ENCODE measurements at regions not wholly inside any gene's neighbourhood (a gene's known extent, or its start where the extent isn't known, plus 50 kb on each side); places are given as distances from the start of the nearest gene placed in this dataset.

- Histone ChIP-seq H3K79me2 (ENCODE audit: control insufficient read depth, low read length) (no peaks in the 10 kb centered on the region), H3K27ac (ENCODE audit: low read depth, low read length) (no peak overlapping the region), H3K27me3 (ENCODE audit: control insufficient read depth, low read length) (no peaks in the 10 kb centered on the region), H4K20me1 (ENCODE audit: control insufficient read depth, insufficient read depth, low read depth, low read length) (no peaks in the 10 kb centered on the region), H3K4me1 (ENCODE audit: control insufficient read depth, low read length) (no peaks in the 10 kb centered on the region), H3K9me3 (ENCODE audit: control insufficient read depth, insufficient read depth, low read length) (peaks cover 13% of the 10 kb centered on the region; the same call in 1 of the 2 replicates), H3K36me3 (ENCODE audit: control insufficient read depth, low read length) (no peaks in the 10 kb centered on the region), H3K4me3 (ENCODE audit: low read length) (no peak overlapping the region), H3K4me2 (ENCODE audit: low read length) (no peak overlapping the region), H3K9me2 (replicated peaks; ENCODE audit: control insufficient read depth, low read length) (no peaks in the 10 kb centered on the region), H3F3A (ENCODE audit: control insufficient read depth, insufficient read depth) (no peaks in the 10 kb centered on the region)
- TF ChIP-seq, protein P1, sequence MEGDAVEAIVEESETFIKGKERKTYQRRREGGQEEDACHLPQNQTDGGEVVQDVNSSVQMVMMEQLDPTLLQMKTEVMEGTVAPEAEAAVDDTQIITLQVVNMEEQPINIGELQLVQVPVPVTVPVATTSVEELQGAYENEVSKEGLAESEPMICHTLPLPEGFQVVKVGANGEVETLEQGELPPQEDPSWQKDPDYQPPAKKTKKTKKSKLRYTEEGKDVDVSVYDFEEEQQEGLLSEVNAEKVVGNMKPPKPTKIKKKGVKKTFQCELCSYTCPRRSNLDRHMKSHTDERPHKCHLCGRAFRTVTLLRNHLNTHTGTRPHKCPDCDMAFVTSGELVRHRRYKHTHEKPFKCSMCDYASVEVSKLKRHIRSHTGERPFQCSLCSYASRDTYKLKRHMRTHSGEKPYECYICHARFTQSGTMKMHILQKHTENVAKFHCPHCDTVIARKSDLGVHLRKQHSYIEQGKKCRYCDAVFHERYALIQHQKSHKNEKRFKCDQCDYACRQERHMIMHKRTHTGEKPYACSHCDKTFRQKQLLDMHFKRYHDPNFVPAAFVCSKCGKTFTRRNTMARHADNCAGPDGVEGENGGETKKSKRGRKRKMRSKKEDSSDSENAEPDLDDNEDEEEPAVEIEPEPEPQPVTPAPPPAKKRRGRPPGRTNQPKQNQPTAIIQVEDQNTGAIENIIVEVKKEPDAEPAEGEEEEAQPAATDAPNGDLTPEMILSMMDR (IDR thresholded peaks at IDR 0.05; ENCODE audit: low read depth, low read length, poor library complexity, severe bottlenecking) = no peak
- no peak for TF ChIP-seq EZH2phosphoT487 (IDR thresholded peaks at IDR 0.05; ENCODE audit: borderline replicate concordance, low read length)
Measured at GRCh38 chr7:51727441-51727840, 410.8 kb upstream of the COBL start.

DNA sequence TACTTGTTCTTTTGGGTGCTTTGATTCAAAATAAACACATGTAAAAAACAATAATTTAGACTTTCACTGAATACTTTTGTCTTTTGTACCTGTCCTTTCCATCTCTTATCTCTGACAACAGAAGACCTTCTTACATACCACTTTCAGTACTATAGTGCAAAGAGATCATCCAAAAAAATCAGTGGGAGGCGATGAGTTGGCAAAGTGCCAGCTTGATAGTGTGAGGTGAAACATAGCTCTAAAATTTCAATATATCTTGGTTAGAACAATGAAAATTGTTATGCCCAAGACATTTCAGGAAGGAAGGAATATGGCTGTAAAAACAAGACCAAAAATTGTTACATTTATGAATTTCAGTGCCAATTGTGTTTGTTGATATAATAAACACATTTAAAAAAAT, 390.2 kb upstream of the COBL start:
- H3K9me2 ChIP-seq (replicated peaks; ENCODE audit: control insufficient read depth, low read length) = no peaks in the 10 kb centered on the region
- no peak for TF ChIP-seq EZH2phosphoT487 (IDR thresholded peaks at IDR 0.05; ENCODE audit: borderline replicate concordance, low read length)
- TF ChIP-seq, protein P1 (IDR thresholded peaks at IDR 0.05; ENCODE audit: low read depth, low read length, poor library complexity, severe bottlenecking) = no peak
- H3K36me3 ChIP-seq (ENCODE audit: control insufficient read depth, low read length) = no peaks in the 10 kb centered on the region
- no peaks in the 10 kb centered on the region for H3K4me1 ChIP-seq (ENCODE audit: control insufficient read depth, low read length)
- no peaks in the 10 kb centered on the region for H3K79me2 ChIP-seq (ENCODE audit: control insufficient read depth, low read length)
- H4K20me1 ChIP-seq (ENCODE audit: control insufficient read depth, insufficient read depth, low read depth, low read length) = no peaks in the 10 kb centered on the region
- no peak overlapping the region for H3K4me2 ChIP-seq (ENCODE audit: low read length)
- H3F3A ChIP-seq (ENCODE audit: control insufficient read depth, insufficient read depth) = no peaks in the 10 kb centered on the region
- no peaks in the 10 kb centered on the region for H3K9me3 ChIP-seq (ENCODE audit: control insufficient read depth, insufficient read depth, low read length)
- no peaks in the 10 kb centered on the region for H3K27me3 ChIP-seq (ENCODE audit: control insufficient read depth, low read length)
- no peak overlapping the region for H3K27ac ChIP-seq (ENCODE audit: low read depth, low read length)
- H3K4me3 ChIP-seq (ENCODE audit: low read length) = no peak overlapping the region

DNA sequence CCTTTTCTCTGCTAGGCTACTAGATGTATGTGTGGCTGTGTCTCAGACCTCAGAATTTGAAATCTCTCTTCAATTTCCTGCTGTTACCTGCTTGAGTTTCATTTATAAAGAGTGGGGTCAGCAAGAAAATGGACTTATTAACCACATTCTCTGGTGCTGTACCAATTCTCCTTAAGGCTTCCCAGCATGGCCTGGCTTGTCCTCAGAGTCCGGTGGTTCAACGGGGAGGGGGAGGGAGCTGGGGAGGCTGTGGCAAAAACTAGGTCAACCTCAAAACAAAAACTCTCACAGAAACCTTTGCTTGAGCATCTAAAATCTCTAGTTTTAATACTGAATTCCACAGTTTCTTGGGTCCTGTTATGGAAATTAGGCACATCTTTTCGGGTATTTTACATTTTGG, 389.1 kb upstream of the COBL start:
- Histone ChIP-seq H3K27ac (ENCODE audit: low read depth, low read length) (no peak overlapping the region), H3F3A (ENCODE audit: control insufficient read depth, insufficient read depth) (no peaks in the 10 kb centered on the region), H3K4me1 (ENCODE audit: control insufficient read depth, low read length) (no peaks in the 10 kb centered on the region), H3K9me2 (replicated peaks; ENCODE audit: control insufficient read depth, low read length) (no peaks in the 10 kb centered on the region), H3K4me3 (ENCODE audit: low read length) (no peak overlapping the region), H3K79me2 (ENCODE audit: control insufficient read depth, low read length) (no peaks in the 10 kb centered on the region), H3K27me3 (ENCODE audit: control insufficient read depth, low read length) (no peaks in the 10 kb centered on the region), H4K20me1 (ENCODE audit: control insufficient read depth, insufficient read depth, low read depth, low read length) (no peaks in the 10 kb centered on the region), H3K4me2 (ENCODE audit: low read length) (no peak overlapping the region), H3K9me3 (ENCODE audit: control insufficient read depth, insufficient read depth, low read length) (no peaks in the 10 kb centered on the region), H3K36me3 (ENCODE audit: control insufficient read depth, low read length) (no peaks in the 10 kb centered on the region)
- TF ChIP-seq, protein P1 (IDR thresholded peaks at IDR 0.05; ENCODE audit: low read depth, low read length, poor library complexity, severe bottlenecking) = no peak
- TF ChIP-seq EZH2phosphoT487 (IDR thresholded peaks at IDR 0.05; ENCODE audit: borderline replicate concordance, low read length) = no peak

DNA sequence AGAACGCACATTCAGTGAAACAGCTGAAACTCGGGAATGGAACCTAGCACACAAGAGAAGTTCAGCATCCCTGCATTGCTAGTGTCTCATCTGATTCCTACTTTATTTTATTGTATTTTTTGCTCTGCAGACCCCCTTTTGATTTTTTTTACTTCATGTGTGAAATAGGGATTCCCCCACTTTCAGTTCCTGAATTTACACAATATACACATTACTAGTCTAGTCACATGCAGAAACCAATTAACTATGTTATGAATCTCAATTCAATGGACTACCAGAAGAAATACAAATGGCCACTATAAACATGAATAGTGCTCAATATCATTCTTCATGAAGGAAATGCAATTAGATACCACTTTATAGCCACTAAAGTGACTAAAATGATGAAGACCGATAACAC, 386.1 kb upstream of the COBL start:
- H3K36me3 ChIP-seq (ENCODE audit: control insufficient read depth, low read length) = no peaks in the 10 kb centered on the region
- TF ChIP-seq, protein P1 (IDR thresholded peaks at IDR 0.05; ENCODE audit: low read depth, low read length, poor library complexity, severe bottlenecking) = no peak
- TF ChIP-seq EZH2phosphoT487 (IDR thresholded peaks at IDR 0.05; ENCODE audit: borderline replicate concordance, low read length) = no peak
- no peaks in the 10 kb centered on the region for H3K9me2 ChIP-seq (replicated peaks; ENCODE audit: control insufficient read depth, low read length)
- no peak overlapping the region for H3K4me2 ChIP-seq (ENCODE audit: low read length)
- no peaks in the 10 kb centered on the region for H3F3A ChIP-seq (ENCODE audit: control insufficient read depth, insufficient read depth)
- H3K4me3 ChIP-seq (ENCODE audit: low read length) = no peak overlapping the region
- H4K20me1 ChIP-seq (ENCODE audit: control insufficient read depth, insufficient read depth, low read depth, low read length) = no peaks in the 10 kb centered on the region
- H3K79me2 ChIP-seq (ENCODE audit: control insufficient read depth, low read length) = no peaks in the 10 kb centered on the region
- H3K4me1 ChIP-seq (ENCODE audit: control insufficient read depth, low read length) = no peaks in the 10 kb centered on the region
- 0 out of 2 replicates have a peak, but pooled peaks cover 4% of the 10 kb centered on the region for H3K9me3 ChIP-seq (ENCODE audit: control insufficient read depth, insufficient read depth, low read length)
- no peaks in the 10 kb centered on the region for H3K27me3 ChIP-seq (ENCODE audit: control insufficient read depth, low read length)
- no peak overlapping the region for H3K27ac ChIP-seq (ENCODE audit: low read depth, low read length)

Data from DOHH2 (cell line).